DMS 273 (cell line): ENCODE measurements at regions not wholly inside any gene's neighbourhood (a gene's known extent, or its start where the extent isn't known, plus 50 kb on each side); places are given as distances from the start of the nearest gene placed in this dataset.

Experiments
- DNase-seq: peaks from one replicate; lab custom pipeline; 2025; ENCODE audit not compliant: unreplicated experiment; lab: John Stamatoyannopoulos, UW

- no peak for DNase-seq
These were observed 93.2 kb downstream of the PTCSC3 start for GRCh38 chr14:36083317-36083716.

- DNase-seq: no peak
These were observed 98.4 kb downstream of the PTCSC3 start for GRCh38 chr14:36078080-36078479.

- no peak for DNase-seq
These were observed 100.3 kb downstream of the PTCSC3 start for GRCh38 chr14:36076197-36076596.

GRCh38 chr14:36075203-36075602, 101.3 kb downstream of the PTCSC3 start:
- DNase-seq: no peak

GRCh38 chr14:36070720-36071043, 105.8 kb downstream of the PTCSC3 start:
- DNase-seq: no peak

- DNase-seq: peak; percentile 84
These were observed 106.3 kb downstream of the PTCSC3 start for GRCh38 chr14:36070031-36070719.

- peak; percentile 68 for DNase-seq
These were observed 107.0 kb downstream of the PTCSC3 start for GRCh38 chr14:36069535-36069900.

GRCh38 chr14:36068777-36069534, 107.6 kb downstream of the PTCSC3 start:
- no peak for DNase-seq

GRCh38 chr14:36067428-36068187, 108.9 kb downstream of the PTCSC3 start:
- peak; percentile 26 for DNase-seq

- no peak for DNase-seq
These were observed 109.9 kb downstream of the PTCSC3 start for GRCh38 chr14:36066636-36067035.

- no peak for DNase-seq
These were observed 110.7 kb downstream of the PTCSC3 start for GRCh38 chr14:36065831-36066230.

- DNase-seq: no peak
These were observed 117.0 kb downstream of the PTCSC3 start for GRCh38 chr14:36059531-36059930.

- peak; percentile 32 for DNase-seq
These were observed 118.9 kb downstream of the PTCSC3 start for GRCh38 chr14:36057452-36058116.

- no peak for DNase-seq
These were observed 119.7 kb downstream of the PTCSC3 start for GRCh38 chr14:36056845-36057244.

GRCh38 chr14:36055681-36056225, 120.8 kb downstream of the PTCSC3 start:
- no peak for DNase-seq

GRCh38 chr14:36055052-36055378, 121.5 kb downstream of the PTCSC3 start:
- DNase-seq: no peak

- no peak for DNase-seq
These were observed 122.0 kb downstream of the PTCSC3 start for GRCh38 chr14:36054353-36055051.

GRCh38 chr14:36052681-36053080, 123.8 kb downstream of the PTCSC3 start:
- no peak for DNase-seq

GRCh38 chr14:36052063-36052462, 124.5 kb downstream of the PTCSC3 start:
- DNase-seq: no peak

GRCh38 chr14:36048667-36049066, 127.9 kb downstream of the PTCSC3 start:
- DNase-seq: no peak

- no peak for DNase-seq
These were observed 128.6 kb downstream of the PTCSC3 start for GRCh38 chr14:36047912-36048311.
